Type B pancreatic cell (in vitro differentiated cells): ENCODE measurements at regions not wholly inside any gene's neighbourhood (a gene's known extent, or its start where the extent isn't known, plus 50 kb on each side); places are given as distances from the start of the nearest gene placed in this dataset.

Experiments
- DNase-seq: peaks from one replicate; pipeline ENCODE4 v3.0.0; 2021; ENCODE audit warnings: mixed read lengths; ENCODE audit not compliant: unreplicated experiment; ENCODE audit errors: extremely low spot score
- H3K27ac Mint-ChIP-seq: 2 replicates; pipeline ENCODE4 v1.8.0; 2021; ENCODE audit warnings: mild to moderate bottlenecking, mixed read lengths
- H3K27me3 Mint-ChIP-seq: 2 replicates; pipeline ENCODE4 v1.8.0; 2021; ENCODE audit warnings: mixed read lengths
- H3K36me3 Mint-ChIP-seq: 2 replicates; pipeline ENCODE4 v1.8.0; 2021; ENCODE audit warnings: mixed read lengths
- H3K4me1 Mint-ChIP-seq: one replicate; pipeline ENCODE4 v1.8.0; 2021; ENCODE audit warnings: mixed read lengths; ENCODE audit not compliant: unreplicated experiment
- H3K4me3 Mint-ChIP-seq: 2 replicates; pipeline ENCODE4 v1.8.0; 2021; ENCODE audit warnings: mild to moderate bottlenecking, mixed read lengths
- H3K9me3 Mint-ChIP-seq: 2 replicates; pipeline ENCODE4 v1.8.0; 2021; ENCODE audit warnings: mixed read lengths
- CTCF ChIP-seq: fragments of 200-600 bp; sonication (generic); conservative IDR thresholded peaks from 2 replicates; pipeline ENCODE4 v1.5.0; 2021; ENCODE audit warnings: antibody characterized with exemption, mild to moderate bottlenecking

GRCh38 chr5:142259758-142260157, 65.1 kb downstream of the SPRY4 start:
- no peak for DNase-seq
- Mint-ChIP-seq H3K27me3 (no peaks in the 10 kb centered on the region), H3K4me1 (peaks cover 5% of the 10 kb centered on the region), H3K27ac (no peak overlapping the region), H3K9me3 (no peaks in the 10 kb centered on the region), H3K36me3 (no peaks in the 10 kb centered on the region), H3K4me3 (no peak overlapping the region)
- TF ChIP-seq CTCF: no peak

- no peaks in the 10 kb centered on the region for H3K4me1 Mint-ChIP-seq
- H3K27me3 Mint-ChIP-seq: no peaks in the 10 kb centered on the region
- TF ChIP-seq CTCF: no peak
- no peak overlapping the region for H3K27ac Mint-ChIP-seq
- H3K4me3 Mint-ChIP-seq: no peak overlapping the region
- no peaks in the 10 kb centered on the region for H3K9me3 Mint-ChIP-seq
- no peaks in the 10 kb centered on the region for H3K36me3 Mint-ChIP-seq
- no peak for DNase-seq
Observed at GRCh38 chr5:142255831-142256230, 69.0 kb downstream of the SPRY4 start.

GRCh38 chr5:142254431-142254830, 70.4 kb downstream of the SPRY4 start:
- TF ChIP-seq CTCF: no peak
- Mint-ChIP-seq H3K4me3 (no peak overlapping the region), H3K27me3 (no peaks in the 10 kb centered on the region), H3K36me3 (no peaks in the 10 kb centered on the region), H3K9me3 (no peaks in the 10 kb centered on the region), H3K27ac (no peak overlapping the region), H3K4me1 (peaks cover 8% of the 10 kb centered on the region)
- DNase-seq: no peak

- H3K4me3 Mint-ChIP-seq: no peak overlapping the region
- H3K27me3 Mint-ChIP-seq: no peaks in the 10 kb centered on the region
- TF ChIP-seq CTCF: no peak
- H3K9me3 Mint-ChIP-seq: no peaks in the 10 kb centered on the region
- no peak for DNase-seq
- H3K36me3 Mint-ChIP-seq: no peaks in the 10 kb centered on the region
- H3K27ac Mint-ChIP-seq: no peak overlapping the region
- peaks cover 13% of the 10 kb centered on the region for H3K4me1 Mint-ChIP-seq
Observed at GRCh38 chr5:142253938-142254337, 70.9 kb downstream of the SPRY4 start.

- no peaks in the 10 kb centered on the region for H3K9me3 Mint-ChIP-seq
- H3K4me1 Mint-ChIP-seq: peaks cover 36% of the 10 kb centered on the region
- no peak for DNase-seq
- H3K27me3 Mint-ChIP-seq: no peaks in the 10 kb centered on the region
- TF ChIP-seq CTCF: no peak
- no peak overlapping the region for H3K4me3 Mint-ChIP-seq
- H3K36me3 Mint-ChIP-seq: no peaks in the 10 kb centered on the region
- H3K27ac Mint-ChIP-seq: no peak overlapping the region
Observed at GRCh38 chr5:142250119-142250518, 74.7 kb downstream of the SPRY4 start.

GRCh38 chr5:142248853-142249462, 75.9 kb downstream of the SPRY4 start:
- Mint-ChIP-seq H3K9me3 (no peaks in the 10 kb centered on the region), H3K36me3 (no peaks in the 10 kb centered on the region), H3K27me3 (no peaks in the 10 kb centered on the region), H3K27ac (no peak overlapping the region), H3K4me3 (no peak overlapping the region), H3K4me1 (peaks cover 36% of the 10 kb centered on the region)
- no peak for DNase-seq
- no peak for TF ChIP-seq CTCF
